ENCODE measurements at regions not wholly inside any gene's neighbourhood (a gene's known extent, or its start where the extent isn't known, plus 50 kb on each side); places are given as distances from the start of the nearest gene placed in this dataset.
"Not testable (repeated sequence)": the region's sequence is repeated elsewhere in the genome, so short reads cannot be mapped to it uniquely, and the experiment has no call there.

GRCh38 chr12:9415898-9416297 is 191.8 kb downstream of the KLRB1 start:
- not testable (repeated sequence) for DNase-seq (ENCODE audit: extremely low read depth in 1 of 2, low read depth in 1 of 2)

- not testable (repeated sequence) for DNase-seq (ENCODE audit: extremely low read depth in 1 of 2, low read depth in 1 of 2)
Measured at GRCh38 chr12:9413862-9414261, 193.9 kb downstream of the KLRB1 start.

GRCh38 chr12:9412459-9412858 is 195.3 kb downstream of the KLRB1 start:
- not testable (repeated sequence) for DNase-seq (ENCODE audit: extremely low read depth in 1 of 2, low read depth in 1 of 2)

GRCh38 chr12:9411616-9412268 is 196.0 kb downstream of the KLRB1 start:
- not testable (repeated sequence) for DNase-seq (ENCODE audit: extremely low read depth in 1 of 2, low read depth in 1 of 2)

DNA sequence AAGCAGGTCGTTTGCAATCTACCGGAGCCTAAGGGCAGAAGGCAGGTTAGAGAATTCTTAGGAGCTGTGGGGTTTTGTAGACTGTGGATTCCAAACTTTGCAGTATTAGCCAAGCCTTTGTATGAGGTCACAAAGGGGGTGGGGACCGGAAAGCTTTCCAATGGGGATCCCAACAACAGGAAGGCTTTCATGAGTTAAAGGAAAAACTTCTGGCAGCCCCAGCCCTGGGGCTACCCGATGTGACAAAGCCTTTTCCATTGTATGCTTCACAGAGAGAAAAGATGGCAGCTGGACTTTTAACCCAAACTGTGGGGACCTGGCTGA is 199.2 kb upstream of the PZP start:
- not testable (repeated sequence) for DNase-seq (ENCODE audit: extremely low read depth in 1 of 2, low read depth in 1 of 2)

- DNase-seq (ENCODE audit: extremely low read depth in 1 of 2, low read depth in 1 of 2) = no peak
Measured at GRCh38 chr12:9406564-9407424, 198.6 kb upstream of the PZP start.

DNA sequence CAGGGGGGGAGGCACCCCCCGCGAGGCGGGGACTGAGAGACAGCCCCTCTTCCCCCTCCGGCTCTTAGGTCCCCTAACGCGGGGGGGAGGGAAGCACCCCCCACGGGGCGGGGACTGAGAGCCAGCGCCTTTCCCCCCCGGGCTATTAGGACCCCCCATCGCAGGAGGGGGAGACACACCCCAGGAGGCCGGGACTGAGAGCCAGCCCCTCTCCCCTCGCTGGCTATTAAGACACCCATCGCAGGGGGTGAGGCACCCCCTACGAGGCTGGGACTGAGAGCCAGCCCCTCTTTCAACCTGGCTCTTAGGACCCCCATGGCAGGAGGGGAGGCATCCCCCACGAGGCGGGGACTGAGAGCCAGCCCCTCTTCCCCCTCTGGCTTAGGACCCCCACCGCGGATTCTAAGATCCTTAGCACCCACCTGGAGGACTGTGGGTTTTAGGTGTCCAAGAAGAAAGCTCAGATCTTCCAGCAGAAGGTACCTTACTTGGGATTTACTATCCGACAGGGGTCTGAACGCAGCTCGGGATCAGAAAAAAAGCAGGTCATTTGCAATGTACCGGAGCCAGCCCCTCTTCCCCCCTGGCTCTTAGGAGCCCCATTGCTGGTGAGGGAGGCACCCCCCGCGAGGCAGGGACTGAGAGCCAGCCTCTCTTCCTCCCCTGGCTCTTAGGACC is 197.8 kb upstream of the PZP start:
- no peak for DNase-seq (ENCODE audit: extremely low read depth in 1 of 2, low read depth in 1 of 2)

- no peak for DNase-seq (ENCODE audit: extremely low read depth in 1 of 2, low read depth in 1 of 2)
Measured at GRCh38 chr12:9404469-9405260, 196.5 kb upstream of the PZP start.

GRCh38 chr12:9404031-9404430 is 195.8 kb upstream of the PZP start:
- no peak for DNase-seq (ENCODE audit: extremely low read depth in 1 of 2, low read depth in 1 of 2)

DNA sequence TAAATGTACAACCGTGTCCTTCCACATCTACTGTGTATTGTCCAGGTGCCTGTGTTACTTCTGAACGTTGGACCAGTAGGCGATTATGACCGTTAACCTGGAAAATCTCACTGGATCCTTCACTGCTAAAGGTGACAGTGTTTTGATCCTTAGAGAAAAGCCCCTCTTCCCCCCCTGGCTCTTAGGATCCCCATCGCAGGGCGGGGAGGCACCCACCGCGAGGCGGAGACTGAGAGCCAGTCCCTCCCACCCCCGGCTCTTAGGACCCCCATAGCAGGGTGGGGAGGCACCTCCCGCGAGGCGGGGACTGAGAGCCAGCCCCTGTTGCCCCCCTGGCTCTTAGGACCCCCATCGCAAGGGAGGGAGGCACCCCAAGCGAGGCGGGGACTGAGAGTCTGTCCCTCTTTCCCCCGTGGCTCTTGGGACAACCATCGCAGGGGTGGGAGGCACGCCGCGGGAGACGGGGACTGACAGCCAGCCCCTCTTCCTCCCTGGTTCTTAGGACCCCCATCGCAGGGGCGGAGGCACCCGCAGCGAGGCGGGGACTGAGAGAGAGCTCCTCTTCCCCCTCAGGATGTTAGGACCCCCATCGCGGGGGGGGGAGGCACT is 194.3 kb upstream of the PZP start:
- not testable (repeated sequence) for DNase-seq (ENCODE audit: extremely low read depth in 1 of 2, low read depth in 1 of 2)

GRCh38 chr12:9396367-9396766 is 188.2 kb upstream of the PZP start:
- DNase-seq (ENCODE audit: extremely low read depth in 1 of 2, low read depth in 1 of 2) = not testable (repeated sequence)

GRCh38 chr12:9395220-9395619 is 187.0 kb upstream of the PZP start:
- not testable (repeated sequence) for DNase-seq (ENCODE audit: extremely low read depth in 1 of 2, low read depth in 1 of 2)

GRCh38 chr12:9392842-9393241 is 184.6 kb upstream of the PZP start:
- DNase-seq (ENCODE audit: extremely low read depth in 1 of 2, low read depth in 1 of 2) = no peak

DNA sequence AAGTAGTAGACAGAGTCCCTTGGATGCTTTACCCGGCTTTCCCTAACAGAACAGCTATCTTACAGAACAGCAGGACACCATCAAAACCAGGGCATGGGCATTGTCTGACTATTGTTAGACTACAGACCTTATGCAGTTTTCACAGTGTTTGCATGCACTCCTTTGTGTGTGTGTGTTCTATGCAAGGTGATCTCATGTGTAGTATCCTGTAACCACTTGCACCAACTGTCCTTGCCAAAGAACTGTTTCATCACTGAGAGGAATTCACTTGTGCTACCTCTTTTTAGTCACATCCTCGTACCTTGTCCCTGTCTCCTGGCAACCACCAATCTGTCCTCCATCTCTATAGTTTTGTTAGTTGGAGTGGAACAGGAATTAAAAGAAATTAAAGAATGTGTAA is 183.6 kb upstream of the PZP start:
- no peak for DNase-seq (ENCODE audit: extremely low read depth in 1 of 2, low read depth in 1 of 2)

- no peak for DNase-seq (ENCODE audit: extremely low read depth in 1 of 2, low read depth in 1 of 2)
Measured at GRCh38 chr12:9390761-9391160, 182.6 kb upstream of the PZP start.

- no peak for DNase-seq (ENCODE audit: extremely low read depth in 1 of 2, low read depth in 1 of 2)
Measured at GRCh38 chr12:9389796-9390195, 181.6 kb upstream of the PZP start.

GRCh38 chr12:9388379-9388778 is 180.2 kb upstream of the PZP start:
- no peak for DNase-seq (ENCODE audit: extremely low read depth in 1 of 2, low read depth in 1 of 2)

DNA sequence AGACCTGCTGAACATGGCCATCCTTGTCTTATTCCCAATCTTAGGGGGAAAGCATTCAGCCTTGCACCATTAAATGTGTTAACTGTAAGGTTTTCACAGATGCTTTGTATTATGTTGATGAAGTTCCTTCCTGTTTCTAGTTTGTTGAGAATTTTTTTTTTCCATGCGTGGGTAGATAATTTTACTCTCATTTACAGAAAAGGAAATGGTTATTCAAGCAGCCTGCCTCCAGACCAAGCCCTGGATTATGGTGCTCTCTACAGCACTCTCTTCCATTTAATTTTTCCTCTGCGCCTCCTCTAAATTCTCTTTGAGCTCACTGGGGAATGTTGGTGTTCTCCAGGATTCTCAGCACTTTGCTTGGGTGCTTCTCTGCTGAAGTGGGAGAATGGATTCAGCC is 179.3 kb upstream of the PZP start:
- DNase-seq (ENCODE audit: extremely low read depth in 1 of 2, low read depth in 1 of 2) = no peak

GRCh38 chr12:9383585-9383984 is 175.4 kb upstream of the PZP start:
- DNase-seq (ENCODE audit: extremely low read depth in 1 of 2, low read depth in 1 of 2) = no peak

DNA sequence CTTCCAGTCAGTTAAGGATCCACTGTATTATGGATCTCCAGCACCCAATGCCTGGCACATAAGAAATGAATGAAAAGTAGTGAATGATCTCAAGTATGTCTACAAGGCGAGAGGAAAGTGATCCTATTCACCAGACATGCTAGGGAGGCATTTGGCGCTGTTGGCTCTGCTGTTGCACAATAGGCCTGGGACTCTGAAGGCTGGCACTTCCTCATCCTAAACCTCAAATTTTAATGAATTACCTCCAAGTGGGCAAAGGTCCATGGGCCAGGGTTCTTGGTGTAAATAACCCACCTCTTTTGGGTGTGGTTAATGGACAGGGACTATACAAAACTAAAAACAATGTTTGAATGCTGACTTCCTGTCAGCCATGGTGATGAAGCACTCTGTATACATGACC is 173.4 kb upstream of the PZP start:
- DNase-seq (ENCODE audit: extremely low read depth in 1 of 2, low read depth in 1 of 2) = no peak

DNA sequence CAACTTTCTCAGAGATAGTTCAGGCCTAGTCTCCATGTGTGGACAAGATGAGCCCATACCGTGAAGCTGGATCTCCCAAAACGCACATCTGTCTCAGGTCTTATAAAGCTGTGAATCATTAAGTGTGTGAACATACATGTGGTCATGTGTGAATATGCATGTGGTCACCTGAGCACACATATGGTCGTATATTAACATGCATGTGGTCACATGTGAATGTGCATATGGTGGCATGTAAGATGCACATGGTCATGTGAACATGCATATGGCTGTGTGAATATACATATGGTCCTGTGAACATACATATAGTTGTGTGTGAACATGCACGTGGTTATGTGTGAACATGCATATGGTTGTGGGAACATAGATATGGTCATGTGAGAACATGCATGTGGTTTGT is 172.5 kb upstream of the PZP start:
- no peak for DNase-seq (ENCODE audit: extremely low read depth in 1 of 2, low read depth in 1 of 2)
